GM12878 (cell line): ENCODE measurements at regions not wholly inside any gene's neighbourhood (a gene's known extent, or its start where the extent isn't known, plus 50 kb on each side); places are given as distances from the start of the nearest gene placed in this dataset.

Experiments used
- BACH1 ChIP-seq: fragments of 450-650 bp; IDR thresholded peaks from 2 replicates; pipeline ENCODE4 v1.6.1; 2017; ENCODE audit warnings: mild to moderate bottlenecking, borderline replicate concordance
- CTCF ChIP-seq, 3 experiments: IDR thresholded peaks in 2 of 3; conservative IDR thresholded peaks in 1 of 3; 2 replicates each; pipeline ENCODE4 v1.5.1; 2011; ENCODE audit warnings: low read depth in 3 of 3, low read length in 3 of 3, mild to moderate bottlenecking in 3 of 3, control low read depth in 2 of 3, moderate library complexity in 2 of 3, inconsistent platforms in 1 of 3, mixed read lengths in 1 of 3; ENCODE audit not compliant: control insufficient read depth in 2 of 3, insufficient read depth in 1 of 3; ENCODE audit errors: extremely low read depth in 1 of 3
- EZH2 ChIP-seq: IDR thresholded peaks from 2 replicates; pipeline ENCODE4 v1.6.1; 2012; ENCODE audit warnings: low read depth, mild to moderate bottlenecking, control low read depth, inconsistent platforms, low read length, borderline replicate concordance; ENCODE audit not compliant: control insufficient read depth
- HCFC1 ChIP-seq: fragments of 150-350 bp; IDR thresholded peaks from 2 replicates; pipeline ENCODE4 v1.6.1; 2014; ENCODE audit warnings: low read length
- HDGF ChIP-seq: fragments of 450-650 bp; IDR thresholded peaks from 2 replicates; pipeline ENCODE4 v1.6.1; 2016; ENCODE audit warnings: antibody characterized with exemption
- POLR2A ChIP-seq: IDR thresholded peaks from 2 replicates; pipeline ENCODE4 v1.6.1; 2011; ENCODE audit warnings: low read depth, mild to moderate bottlenecking, low read length
- POLR2AphosphoS5 ChIP-seq: IDR thresholded peaks from 2 replicates; pipeline ENCODE4 v1.6.1; 2011; ENCODE audit warnings: mild to moderate bottlenecking, low read length, inconsistent platforms
- TF ChIP-seq, protein P1 (sequence below): fragments of 450-650 bp; IDR thresholded peaks from 2 replicates; pipeline ENCODE4 v1.6.1; 2017; ENCODE audit warnings: antibody characterized with exemption, mild to moderate bottlenecking, moderate library complexity
- TF ChIP-seq, protein P2 (sequence below): fragments of 450-650 bp; formaldehyde crosslinking; IDR thresholded peaks from 2 replicates; pipeline ENCODE4 v1.5.0; 2022; ENCODE audit warnings: mild to moderate bottlenecking, missing genetic modification characterization

DNA sequence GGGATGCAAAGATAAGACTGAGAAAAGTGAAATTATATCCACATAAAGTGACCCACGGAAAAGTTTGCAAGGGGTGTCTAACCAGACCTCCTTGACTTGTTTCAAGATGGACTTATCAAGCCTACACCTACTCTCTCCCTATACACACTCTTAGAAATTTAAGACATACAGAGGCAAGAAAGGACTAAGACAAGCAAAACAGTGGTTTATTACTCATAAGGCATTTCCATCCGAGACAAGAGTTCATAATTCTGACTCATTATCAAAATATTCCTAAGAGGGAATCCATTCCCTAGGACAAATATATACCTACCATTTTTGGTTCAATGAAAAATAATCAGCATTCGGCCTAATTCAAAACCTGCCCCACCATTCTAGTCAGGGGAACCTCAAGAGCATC is 232.6 kb upstream of the GPC6 start:
- TF ChIP-seq HDGF (no peak), POLR2AphosphoS5 (no peak), BACH1 (no peak), POLR2A (no peak), EZH2 (no peak), HCFC1 (no peak), CTCF (IDR thresholded peaks at IDR 0.05 in 2 of 3, conservative IDR thresholded peaks at IDR 0.05 in 1 of 3; ENCODE audit: control insufficient read depth in 2 of 3, extremely low read depth in 1 of 3, insufficient read depth in 1 of 3, low read depth in 3 of 3, low read length in 3 of 3) (no peak)
- TF ChIP-seq, protein P1, sequence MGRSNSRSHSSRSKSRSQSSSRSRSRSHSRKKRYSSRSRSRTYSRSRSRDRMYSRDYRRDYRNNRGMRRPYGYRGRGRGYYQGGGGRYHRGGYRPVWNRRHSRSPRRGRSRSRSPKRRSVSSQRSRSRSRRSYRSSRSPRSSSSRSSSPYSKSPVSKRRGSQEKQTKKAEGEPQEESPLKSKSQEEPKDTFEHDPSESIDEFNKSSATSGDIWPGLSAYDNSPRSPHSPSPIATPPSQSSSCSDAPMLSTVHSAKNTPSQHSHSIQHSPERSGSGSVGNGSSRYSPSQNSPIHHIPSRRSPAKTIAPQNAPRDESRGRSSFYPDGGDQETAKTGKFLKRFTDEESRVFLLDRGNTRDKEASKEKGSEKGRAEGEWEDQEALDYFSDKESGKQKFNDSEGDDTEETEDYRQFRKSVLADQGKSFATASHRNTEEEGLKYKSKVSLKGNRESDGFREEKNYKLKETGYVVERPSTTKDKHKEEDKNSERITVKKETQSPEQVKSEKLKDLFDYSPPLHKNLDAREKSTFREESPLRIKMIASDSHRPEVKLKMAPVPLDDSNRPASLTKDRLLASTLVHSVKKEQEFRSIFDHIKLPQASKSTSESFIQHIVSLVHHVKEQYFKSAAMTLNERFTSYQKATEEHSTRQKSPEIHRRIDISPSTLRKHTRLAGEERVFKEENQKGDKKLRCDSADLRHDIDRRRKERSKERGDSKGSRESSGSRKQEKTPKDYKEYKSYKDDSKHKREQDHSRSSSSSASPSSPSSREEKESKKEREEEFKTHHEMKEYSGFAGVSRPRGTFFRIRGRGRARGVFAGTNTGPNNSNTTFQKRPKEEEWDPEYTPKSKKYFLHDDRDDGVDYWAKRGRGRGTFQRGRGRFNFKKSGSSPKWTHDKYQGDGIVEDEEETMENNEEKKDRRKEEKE: no peak
- TF ChIP-seq, protein P2, sequence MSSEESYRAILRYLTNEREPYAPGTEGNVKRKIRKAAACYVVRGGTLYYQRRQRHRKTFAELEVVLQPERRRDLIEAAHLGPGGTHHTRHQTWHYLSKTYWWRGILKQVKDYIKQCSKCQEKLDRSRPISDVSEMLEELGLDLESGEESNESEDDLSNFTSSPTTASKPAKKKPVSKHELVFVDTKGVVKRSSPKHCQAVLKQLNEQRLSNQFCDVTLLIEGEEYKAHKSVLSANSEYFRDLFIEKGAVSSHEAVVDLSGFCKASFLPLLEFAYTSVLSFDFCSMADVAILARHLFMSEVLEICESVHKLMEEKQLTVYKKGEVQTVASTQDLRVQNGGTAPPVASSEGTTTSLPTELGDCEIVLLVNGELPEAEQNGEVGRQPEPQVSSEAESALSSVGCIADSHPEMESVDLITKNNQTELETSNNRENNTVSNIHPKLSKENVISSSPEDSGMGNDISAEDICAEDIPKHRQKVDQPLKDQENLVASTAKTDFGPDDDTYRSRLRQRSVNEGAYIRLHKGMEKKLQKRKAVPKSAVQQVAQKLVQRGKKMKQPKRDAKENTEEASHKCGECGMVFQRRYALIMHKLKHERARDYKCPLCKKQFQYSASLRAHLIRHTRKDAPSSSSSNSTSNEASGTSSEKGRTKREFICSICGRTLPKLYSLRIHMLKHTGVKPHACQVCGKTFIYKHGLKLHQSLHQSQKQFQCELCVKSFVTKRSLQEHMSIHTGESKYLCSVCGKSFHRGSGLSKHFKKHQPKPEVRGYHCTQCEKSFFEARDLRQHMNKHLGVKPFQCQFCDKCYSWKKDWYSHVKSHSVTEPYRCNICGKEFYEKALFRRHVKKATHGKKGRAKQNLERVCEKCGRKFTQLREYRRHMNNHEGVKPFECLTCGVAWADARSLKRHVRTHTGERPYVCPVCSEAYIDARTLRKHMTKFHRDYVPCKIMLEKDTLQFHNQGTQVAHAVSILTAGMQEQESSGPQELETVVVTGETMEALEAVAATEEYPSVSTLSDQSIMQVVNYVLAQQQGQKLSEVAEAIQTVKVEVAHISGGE: no peak
